Progenitor cell of endocrine pancreas (in vitro differentiated cells): ENCODE measurements at regions not wholly inside any gene's neighbourhood (a gene's known extent, or its start where the extent isn't known, plus 50 kb on each side); places are given as distances from the start of the nearest gene placed in this dataset.
"Not testable (repeated sequence)": the region's sequence is repeated elsewhere in the genome, so short reads cannot be mapped to it uniquely, and the experiment has no call there.

Source experiments
- DNase-seq: peaks from one replicate; pipeline ENCODE4 v3.0.0; 2021; ENCODE audit warnings: low spot score; ENCODE audit not compliant: unreplicated experiment
- H3K27ac Mint-ChIP-seq: 2 replicates; pipeline ENCODE4 v1.8.0; 2021; ENCODE audit warnings: mild to moderate bottlenecking, moderate library complexity, mixed read lengths
- H3K27me3 Mint-ChIP-seq: 2 replicates; pipeline ENCODE4 v1.8.0; 2021; ENCODE audit warnings: mixed read lengths
- H3K36me3 Mint-ChIP-seq: 2 replicates; pipeline ENCODE4 v1.8.0; 2022; ENCODE audit warnings: mixed read lengths; ENCODE audit not compliant: insufficient read depth
- H3K4me1 Mint-ChIP-seq: 2 replicates; pipeline ENCODE4 v1.8.0; 2021; ENCODE audit warnings: low read depth, mixed read lengths
- H3K4me3 Mint-ChIP-seq: 2 replicates; pipeline ENCODE4 v1.8.0; 2021; ENCODE audit warnings: low read depth, mild to moderate bottlenecking, moderate library complexity, mixed read lengths
- H3K9me3 Mint-ChIP-seq: 2 replicates; pipeline ENCODE4 v1.8.0; 2021; ENCODE audit warnings: low read depth, mixed read lengths
- CTCF ChIP-seq: fragments of 200-600 bp; sonication (generic); IDR thresholded peaks from one replicate; pipeline ENCODE4 v1.5.0; 2021; ENCODE audit warnings: antibody characterized with exemption, mild to moderate bottlenecking; ENCODE audit not compliant: unreplicated experiment

- no peaks in the 10 kb centered on the region for H3K9me3 Mint-ChIP-seq
- no peak overlapping the region for H3K27ac Mint-ChIP-seq
- H3K4me3 Mint-ChIP-seq: no peak overlapping the region
- DNase-seq: no peak
- H3K4me1 Mint-ChIP-seq: peaks cover 13% of the 10 kb centered on the region
- H3K27me3 Mint-ChIP-seq: peaks cover 9% of the 10 kb centered on the region
- TF ChIP-seq CTCF: no peak
- H3K36me3 Mint-ChIP-seq: no peaks in the 10 kb centered on the region
Observed at GRCh38 chr3:196138482-196139254, 56.8 kb upstream of the TFRC start.

GRCh38 chr3:196136640-196136989, 54.7 kb upstream of the TFRC start:
- H3K27me3 Mint-ChIP-seq, H3K9me3 Mint-ChIP-seq, H3K27ac Mint-ChIP-seq, H3K36me3 Mint-ChIP-seq, H3K4me1 Mint-ChIP-seq, H3K4me3 Mint-ChIP-seq, DNase-seq: not testable (repeated sequence)

- H3K36me3 Mint-ChIP-seq: no peaks in the 10 kb centered on the region
- DNase-seq: no peak
- no peak overlapping the region for H3K4me3 Mint-ChIP-seq
- H3K9me3 Mint-ChIP-seq: no peaks in the 10 kb centered on the region
- peak overlapping the region; percentile 54 for H3K27ac Mint-ChIP-seq
- H3K27me3 Mint-ChIP-seq: peaks cover 8% of the 10 kb centered on the region
- H3K4me1 Mint-ChIP-seq: peaks cover 3% of the 10 kb centered on the region
- no peak for TF ChIP-seq CTCF
Observed at GRCh38 chr3:196135693-196136639, 54.1 kb upstream of the TFRC start.

- no peaks in the 10 kb centered on the region for H3K36me3 Mint-ChIP-seq
- no peak for DNase-seq
- peak overlapping the region; percentile 12 for H3K27ac Mint-ChIP-seq
- peaks cover 10% of the 10 kb centered on the region for H3K27me3 Mint-ChIP-seq
- H3K4me1 Mint-ChIP-seq: peaks cover 3% of the 10 kb centered on the region
- no peak for TF ChIP-seq CTCF
- H3K9me3 Mint-ChIP-seq: no peaks in the 10 kb centered on the region
- H3K4me3 Mint-ChIP-seq: no peak overlapping the region
Observed at GRCh38 chr3:196134691-196135090, 52.8 kb upstream of the TFRC start.

GRCh38 chr3:196133869-196134268, 52.0 kb upstream of the TFRC start:
- not testable (repeated sequence) for H3K4me1 Mint-ChIP-seq, H3K27ac Mint-ChIP-seq, DNase-seq, H3K36me3 Mint-ChIP-seq, H3K9me3 Mint-ChIP-seq, H3K4me3 Mint-ChIP-seq
- H3K27me3 Mint-ChIP-seq: peaks cover 10% of the 10 kb centered on the region

GRCh38 chr3:196131921-196132320, 50.0 kb upstream of the TFRC start:
- Mint-ChIP-seq H3K27me3 (peaks cover 12% of the 10 kb centered on the region), H3K9me3 (no peaks in the 10 kb centered on the region), H3K4me3 (no peak overlapping the region), H3K36me3 (no peaks in the 10 kb centered on the region), H3K27ac (no peak overlapping the region), H3K4me1 (peaks cover 7% of the 10 kb centered on the region)
- TF ChIP-seq CTCF: no peak
- no peak for DNase-seq
